ENCODE measurements at regions not wholly inside any gene's neighbourhood (a gene's known extent, or its start where the extent isn't known, plus 50 kb on each side); places are given as distances from the start of the nearest gene placed in this dataset.

DNA sequence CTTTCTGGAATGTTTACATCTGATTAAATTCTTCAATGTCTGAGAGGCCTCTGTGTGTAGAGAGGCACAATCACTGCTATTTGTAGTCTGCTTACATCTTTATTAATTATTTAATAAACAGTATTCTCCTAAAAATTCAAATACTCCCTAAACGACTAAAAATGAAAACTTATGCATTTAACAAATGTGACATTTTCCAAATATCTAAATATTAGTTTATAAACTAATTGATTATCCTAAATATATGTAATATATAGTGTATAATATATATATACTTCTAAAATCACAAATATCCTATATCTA, 57.7 kb upstream of the ZBED3 start:
- no peak overlapping the region for H3K4me3 ChIP-seq (ENCODE audit: low read length)
- no peak for TF ChIP-seq CTCF (conservative IDR thresholded peaks at IDR 0.05; ENCODE audit: low read depth, low read length)
- no peak for DNase-seq (ENCODE audit: low read depth)

- H3K4me3 ChIP-seq (ENCODE audit: low read length), result no peak overlapping the region
- no peak for DNase-seq (ENCODE audit: low read depth)
- peak; percentile 94 for TF ChIP-seq CTCF (conservative IDR thresholded peaks at IDR 0.05; ENCODE audit: low read depth, low read length)
Observed at GRCh38 chr5:77143998-77144836, 57.1 kb upstream of the ZBED3 start.

GRCh38 chr5:77140350-77140749, 53.3 kb upstream of the ZBED3 start:
- no peak for DNase-seq (ENCODE audit: low read depth)
- TF ChIP-seq CTCF (conservative IDR thresholded peaks at IDR 0.05; ENCODE audit: low read depth, low read length), result no peak
- H3K4me3 ChIP-seq (ENCODE audit: low read length), result no peak overlapping the region

DNA sequence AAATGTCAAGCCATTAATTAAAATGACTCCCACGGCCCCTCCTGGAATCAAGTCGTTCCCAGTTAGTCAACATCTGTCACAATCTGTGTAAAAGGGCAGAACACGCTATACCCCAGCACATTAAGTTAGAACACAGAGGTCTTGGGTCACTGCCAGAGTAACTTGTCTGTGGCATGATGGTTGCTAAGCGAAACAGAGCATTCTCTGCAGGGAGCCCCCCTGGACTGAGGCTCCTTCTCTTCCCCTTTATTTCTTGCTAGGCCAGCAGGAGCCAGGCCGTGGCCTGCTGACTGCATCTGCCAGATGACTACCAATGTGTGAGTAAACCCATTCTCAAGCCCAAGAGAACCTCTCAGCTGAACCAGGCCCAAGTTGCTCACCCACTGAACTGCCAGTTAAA, 51.9 kb upstream of the ZBED3 start:
- TF ChIP-seq CTCF (conservative IDR thresholded peaks at IDR 0.05; ENCODE audit: low read depth, low read length), result no peak
- no peak overlapping the region for H3K4me3 ChIP-seq (ENCODE audit: low read length)
- no peak for DNase-seq (ENCODE audit: low read depth)
